Endothelial cell of umbilical vein (primary cell): ENCODE measurements at regions not wholly inside any gene's neighbourhood (a gene's known extent, or its start where the extent isn't known, plus 50 kb on each side); places are given as distances from the start of the nearest gene placed in this dataset.

Experiments
- BruUV-seq: library from RNA; stranded (reverse); fragments of 400-500 nt; replicated peaks from 2 replicates; lab custom pipeline; 2021; lab: Mats Ljungman, UMichigan
- CTCF ChIA-PET: fragments of 300-600, 350-600 bp; sonication (Branson Sonifier 250); formaldehyde crosslinking; loops from one replicate; lab custom pipeline; 2021; ENCODE audit warnings: antibody characterized with exemption, inconsistent platforms; lab: Charles Lee
- POLR2A ChIA-PET: fragments of 300-600, 350-600 bp; sonication (Branson Sonifier 250); formaldehyde crosslinking; loops from one replicate; lab custom pipeline; 2021; ENCODE audit warnings: antibody characterized with exemption, inconsistent platforms; lab: Charles Lee
- DNase-seq: peaks from one replicate; pipeline ENCODE4 v3.0.0-alpha.2; 2011; ENCODE audit warnings: low read depth, low spot score
- FAIRE-seq: peaks from 2 replicates; lab custom pipeline; 2011; peaks lifted over from hg19 to GRCh38; lab: Jason Lieb, UNC
- H2AFZ ChIP-seq: 2 replicates; pipeline ENCODE4 v1.6.0; 2012; ENCODE audit warnings: low read depth, low read length, control low read depth, inconsistent platforms
- H3K27ac ChIP-seq: 2 replicates; pipeline ENCODE4 v1.5.1; 2011; ENCODE audit warnings: low read depth, mild to moderate bottlenecking, control low read depth, low read length, moderate library complexity; ENCODE audit not compliant: insufficient read depth
- H3K27me3 ChIP-seq, 2 experiments: 2 replicates each; pipeline versions ENCODE4 v1.6.0 to v1.6.1; 2011; ENCODE audit warnings: low read length in 2 of 2, mixed read lengths in 1 of 2; ENCODE audit not compliant: control insufficient read depth in 2 of 2, insufficient read depth in 2 of 2
- H3K36me3 ChIP-seq, 2 experiments: 2 replicates in 1 of 2; 3 replicates in 1 of 2; pipeline ENCODE4 v1.5.1; 2011; ENCODE audit warnings: low read length in 2 of 2, mild to moderate bottlenecking in 1 of 2, moderate library complexity in 1 of 2; ENCODE audit not compliant: control insufficient read depth in 2 of 2, insufficient read depth in 2 of 2; ENCODE audit errors: extremely low read depth in 1 of 2
- H3K4me1 ChIP-seq: 3 replicates; pipeline ENCODE4 v1.5.1; 2011; ENCODE audit warnings: mild to moderate bottlenecking, low read length; ENCODE audit not compliant: control insufficient read depth, insufficient read depth; ENCODE audit errors: extremely low read depth
- H3K4me2 ChIP-seq: 2 replicates; pipeline ENCODE4 v1.6.1; 2011; ENCODE audit warnings: low read length, control low read depth, mixed read lengths; ENCODE audit not compliant: insufficient read depth
- H3K4me3 ChIP-seq, 3 experiments: fragments of 200-600 bp in 1 of 3; sonication (generic), shearing (Covaris generic) in 1 of 3; replicated peaks in 1 of 3; 2 replicates each; pipeline ENCODE4 v1.5.1; 2011 to 2016; ENCODE audit warnings: control low read depth in 3 of 3, low read length in 3 of 3, mild to moderate bottlenecking in 2 of 3, inconsistent platforms in 1 of 3, low read depth in 1 of 3, moderate library complexity in 1 of 3; ENCODE audit not compliant: insufficient read depth in 1 of 3
- H3K79me2 ChIP-seq: 2 replicates; pipeline ENCODE4 v1.6.0; 2012; ENCODE audit warnings: low read length, inconsistent platforms; ENCODE audit not compliant: control insufficient read depth, insufficient read depth
- H3K9ac ChIP-seq: replicated peaks from 2 replicates; pipeline ENCODE3; 2011; ENCODE audit warnings: low read length, control low read depth; ENCODE audit not compliant: insufficient read depth; ENCODE audit errors: extremely low read depth
- H3K9me1 ChIP-seq: replicated peaks from 3 replicates; pipeline ENCODE4 v1.6.0; 2011; ENCODE audit warnings: mild to moderate bottlenecking, low read length; ENCODE audit not compliant: control insufficient read depth, insufficient read depth; ENCODE audit errors: extremely low read depth
- H3K9me3 ChIP-seq: replicated peaks from 2 replicates; pipeline ENCODE4 v1.5.1; 2012; ENCODE audit warnings: low read length, inconsistent platforms; ENCODE audit not compliant: control insufficient read depth, insufficient read depth
- H4K20me1 ChIP-seq: replicated peaks from 2 replicates; pipeline ENCODE3; 2011; ENCODE audit warnings: mild to moderate bottlenecking, low read length; ENCODE audit not compliant: control insufficient read depth, insufficient read depth; ENCODE audit errors: extremely low read depth
- EZH2 ChIP-seq: IDR thresholded peaks from 2 replicates; pipeline ENCODE4 v1.6.1; 2012; ENCODE audit warnings: borderline replicate concordance, low read depth, mild to moderate bottlenecking, moderate library complexity, low read length, inconsistent platforms; ENCODE audit not compliant: severe bottlenecking
- FOS ChIP-seq: IDR thresholded peaks from 2 replicates; pipeline ENCODE4 v1.6.1; 2011; ENCODE audit warnings: mild to moderate bottlenecking, low read length, moderate library complexity, borderline replicate concordance; ENCODE audit not compliant: insufficient read depth
- GATA2 ChIP-seq: IDR thresholded peaks from 2 replicates; pipeline ENCODE4 v1.7.0; 2011; ENCODE audit warnings: low read depth, mild to moderate bottlenecking, moderate library complexity, mixed read lengths, low read length; ENCODE audit not compliant: insufficient read length, insufficient read depth
- JUN ChIP-seq: IDR thresholded peaks from 2 replicates; pipeline ENCODE4 v1.6.1; 2011; ENCODE audit warnings: borderline replicate concordance, low read depth; ENCODE audit not compliant: insufficient read length, insufficient read depth
- MAX ChIP-seq: IDR thresholded peaks from 2 replicates; pipeline ENCODE4 v1.6.1; 2011; ENCODE audit not compliant: insufficient read depth, insufficient read length
- MYC ChIP-seq: IDR thresholded peaks from one replicate; pipeline ENCODE4 v1.6.1; 2011; ENCODE audit warnings: mild to moderate bottlenecking, low read depth, low read length
- POLR2A ChIP-seq: IDR thresholded peaks from 2 replicates; pipeline ENCODE4 v1.6.1; 2012; ENCODE audit warnings: low read depth, mild to moderate bottlenecking, control low read depth, low read length
- POLR2AphosphoS5 ChIP-seq: IDR thresholded peaks from 2 replicates; pipeline ENCODE4 v1.6.1; 2012; ENCODE audit warnings: low read depth, mild to moderate bottlenecking, control low read depth, low read length, moderate library complexity; ENCODE audit not compliant: insufficient read depth
- dilution Hi-C: fragments of 300-500 bp; cut with MboI; formaldehyde crosslinking; loops from one replicate; pipeline ENCODE4 v1.15.0; 2019; ENCODE audit warnings: low sequenced_read_pairs; ENCODE audit not compliant: extremely low pct_ligation_motif_present
- intact Hi-C: fragments of 100-400 bp; cut with micrococcal nuclease; formaldehyde crosslinking; loops from one replicate; pipeline ENCODE4 v1.10.0; 2022
- TF ChIP-seq, protein P1 (sequence below), 2 donors: IDR thresholded peaks; 1 replicate in 1 of 2; 2 replicates in 1 of 2; pipeline ENCODE4 v1.5.1; 2011; ENCODE audit warnings: low read length in 2 of 2, mild to moderate bottlenecking in 2 of 2, moderate library complexity in 2 of 2, control low read depth in 1 of 2, inconsistent platforms in 1 of 2, low read depth in 1 of 2; ENCODE audit not compliant: insufficient read depth in 1 of 2; ENCODE audit errors: extremely low read depth in 1 of 2

GRCh38 chr19:56987184-56987583 is 132.6 kb upstream of the USP29 start:
- TF ChIP-seq MYC: no peak
- TF ChIP-seq GATA2: no peak
- TF ChIP-seq JUN: no peak
- TF ChIP-seq MAX: no peak
- TF ChIP-seq FOS: no peak
- TF ChIP-seq, protein P1, sequence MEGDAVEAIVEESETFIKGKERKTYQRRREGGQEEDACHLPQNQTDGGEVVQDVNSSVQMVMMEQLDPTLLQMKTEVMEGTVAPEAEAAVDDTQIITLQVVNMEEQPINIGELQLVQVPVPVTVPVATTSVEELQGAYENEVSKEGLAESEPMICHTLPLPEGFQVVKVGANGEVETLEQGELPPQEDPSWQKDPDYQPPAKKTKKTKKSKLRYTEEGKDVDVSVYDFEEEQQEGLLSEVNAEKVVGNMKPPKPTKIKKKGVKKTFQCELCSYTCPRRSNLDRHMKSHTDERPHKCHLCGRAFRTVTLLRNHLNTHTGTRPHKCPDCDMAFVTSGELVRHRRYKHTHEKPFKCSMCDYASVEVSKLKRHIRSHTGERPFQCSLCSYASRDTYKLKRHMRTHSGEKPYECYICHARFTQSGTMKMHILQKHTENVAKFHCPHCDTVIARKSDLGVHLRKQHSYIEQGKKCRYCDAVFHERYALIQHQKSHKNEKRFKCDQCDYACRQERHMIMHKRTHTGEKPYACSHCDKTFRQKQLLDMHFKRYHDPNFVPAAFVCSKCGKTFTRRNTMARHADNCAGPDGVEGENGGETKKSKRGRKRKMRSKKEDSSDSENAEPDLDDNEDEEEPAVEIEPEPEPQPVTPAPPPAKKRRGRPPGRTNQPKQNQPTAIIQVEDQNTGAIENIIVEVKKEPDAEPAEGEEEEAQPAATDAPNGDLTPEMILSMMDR (IDR thresholded peaks at IDR 0.05; ENCODE audit: extremely low read depth in 1 of 2, insufficient read depth in 1 of 2, low read depth in 1 of 2, low read length in 2 of 2): no peak
- TF ChIP-seq POLR2A: no peak
- no peak for TF ChIP-seq POLR2AphosphoS5
- no peak for TF ChIP-seq EZH2
- Histone ChIP-seq H3K27ac (no peak overlapping the region), H3K4me3 (no peak overlapping the region), H3K36me3 (no peaks in the 10 kb centered on the region), H3K79me2 (no peaks in the 10 kb centered on the region), H3K9me3 (peaks cover 7% of the 10 kb centered on the region), H3K4me1 (no peaks in the 10 kb centered on the region), H3K27me3 (no peaks in the 10 kb centered on the region), H3K4me2 (no peak overlapping the region), H4K20me1 (no peaks in the 10 kb centered on the region), H3K9me1 (no peaks in the 10 kb centered on the region), H2AFZ (no peak overlapping the region), H3K9ac (no peak overlapping the region)
- CTCF ChIA-PET: no interaction called here
- dilution Hi-C loops (no loop called here), intact Hi-C loops (no loop called here)
- DNase-seq: no peak
- no peak for FAIRE-seq
- POLR2A ChIA-PET: no interaction called here
- BruUV-seq: no TSS peak
